SK-N-MC (cell line): ENCODE measurements at regions not wholly inside any gene's neighbourhood (a gene's known extent, or its start where the extent isn't known, plus 50 kb on each side); places are given as distances from the start of the nearest gene placed in this dataset.

ENCODE experiments used
- EZH2 ChIP-seq: fragments of 200-600 bp; sonication (generic); IDR thresholded peaks from one replicate; pipeline ENCODE4 v1.6.1; 2017; ENCODE audit warnings: antibody characterized with exemption
- POLR2AphosphoS5 ChIP-seq: IDR thresholded peaks from 2 replicates; pipeline ENCODE4 v1.6.1; 2012; ENCODE audit warnings: mild to moderate bottlenecking, low read depth, low read length, borderline replicate concordance

DNA sequence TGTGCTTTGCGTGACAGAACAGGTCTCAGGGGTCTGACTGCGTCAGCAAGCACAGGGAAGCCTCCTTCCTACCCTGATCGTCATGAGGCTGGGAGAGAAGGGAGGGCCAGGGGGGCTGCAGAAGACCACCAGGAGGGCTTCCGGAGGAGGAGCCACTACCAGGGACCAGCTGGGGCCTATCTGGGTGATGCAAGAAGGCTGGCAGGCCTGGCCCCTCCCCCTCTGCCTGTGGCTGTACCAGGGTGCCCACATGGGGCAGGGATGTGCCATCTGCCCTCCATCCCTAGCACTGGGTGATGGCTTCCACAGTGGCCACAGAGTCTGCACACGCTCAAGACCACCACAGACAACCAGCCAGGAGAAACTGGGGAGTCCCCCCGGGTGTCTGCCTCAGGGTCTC is 116.4 kb upstream of the NKX1-1 start:
- no peak for TF ChIP-seq EZH2
- TF ChIP-seq POLR2AphosphoS5: no peak
